Liver (tissue), 8 donors: ENCODE measurements at regions not wholly inside any gene's neighbourhood (a gene's known extent, or its start where the extent isn't known, plus 50 kb on each side); places are given as distances from the start of the nearest gene placed in this dataset.

Source experiments
- DNase-seq: peaks from one replicate; pipeline ENCODE4 v3.0.0-alpha.2; 2017; ENCODE audit warnings: low spot score
- H3K27ac ChIP-seq, 2 donors: one replicate each; pipeline ENCODE4 v1.7.0; 2013; ENCODE audit warnings: inconsistent platforms in 2 of 2, low read length in 2 of 2, control low read depth in 1 of 2, low read depth in 1 of 2, mild to moderate bottlenecking in 1 of 2
- H3K27me3 ChIP-seq, 4 donors: one replicate each; pipeline versions ENCODE4 v1.6.1 to v1.7.0; 2013; ENCODE audit warnings: low read length in 3 of 4, inconsistent platforms in 1 of 4, mild to moderate bottlenecking in 1 of 4, moderate library complexity in 1 of 4; ENCODE audit not compliant: control insufficient read depth in 4 of 4, insufficient read depth in 4 of 4
- H3K36me3 ChIP-seq, 4 donors: one replicate each; pipeline versions ENCODE4 v1.6.1 to v1.7.0; 2013; ENCODE audit warnings: low read length in 3 of 4, mild to moderate bottlenecking in 3 of 4, low read depth in 1 of 4, moderate library complexity in 1 of 4; ENCODE audit not compliant: control insufficient read depth in 4 of 4, insufficient read depth in 3 of 4
- H3K4me1 ChIP-seq, 4 donors: one replicate each; pipeline versions ENCODE4 v1.6.1 to v1.7.0; 2013; ENCODE audit warnings: low read length in 3 of 4, mild to moderate bottlenecking in 3 of 4, moderate library complexity in 1 of 4; ENCODE audit not compliant: control insufficient read depth in 4 of 4, insufficient read depth in 4 of 4
- H3K4me3 ChIP-seq, 3 donors: one replicate each; pipeline versions ENCODE4 v1.6.1 to v1.7.0; 2013; ENCODE audit warnings: low read length in 3 of 3, control low read depth in 1 of 3, low read depth in 1 of 3, mild to moderate bottlenecking in 1 of 3
- H3K9ac ChIP-seq, 2 donors: one replicate each; pipeline ENCODE4 v1.7.0; 2013; ENCODE audit warnings: low read length in 2 of 2, mild to moderate bottlenecking in 2 of 2, moderate library complexity in 2 of 2, control low read depth in 1 of 2, low read depth in 1 of 2
- H3K9me3 ChIP-seq, 4 donors: one replicate each; pipeline versions ENCODE4 v1.6.1 to v1.7.0; 2013; ENCODE audit warnings: low read length in 3 of 4; ENCODE audit not compliant: control insufficient read depth in 4 of 4
- EGR1 ChIP-seq, 2 donors: IDR thresholded peaks; 2 replicates each; pipeline ENCODE4 v1.6.1; 2016 to 2018; ENCODE audit warnings: antibody characterized with exemption in 2 of 2, low read depth in 2 of 2
- FOXA1 ChIP-seq: IDR thresholded peaks from 2 replicates; pipeline ENCODE4 v1.6.1; 2016; ENCODE audit warnings: antibody characterized with exemption
- FOXA2 ChIP-seq: IDR thresholded peaks from 2 replicates; pipeline ENCODE4 v1.6.1; 2016; ENCODE audit warnings: antibody characterized with exemption
- HNF4A ChIP-seq, 2 donors: conservative IDR thresholded peaks; 2 replicates each; pipeline ENCODE4 v1.6.1; 2016; ENCODE audit warnings: antibody characterized with exemption in 2 of 2, mild to moderate bottlenecking in 2 of 2
- JUND ChIP-seq, 2 donors: IDR thresholded peaks; 2 replicates each; pipeline ENCODE4 v1.6.1; 2016; ENCODE audit warnings: antibody characterized with exemption in 2 of 2
- NR2F2 ChIP-seq: IDR thresholded peaks from 2 replicates; pipeline ENCODE4 v1.6.1; 2016; ENCODE audit warnings: antibody characterized with exemption
- RAD21 ChIP-seq, 2 donors: IDR thresholded peaks; 2 replicates each; pipeline ENCODE4 v1.6.1; 2016; ENCODE audit warnings: antibody characterized with exemption in 2 of 2, mild to moderate bottlenecking in 2 of 2
- RXRA ChIP-seq, 2 donors: IDR thresholded peaks; 2 replicates each; pipeline ENCODE4 v1.6.1; 2017 to 2018; ENCODE audit warnings: antibody characterized with exemption in 2 of 2, mild to moderate bottlenecking in 1 of 2
- SP1 ChIP-seq: IDR thresholded peaks from 2 replicates; pipeline ENCODE4 v1.6.1; 2018; ENCODE audit warnings: antibody characterized with exemption, mild to moderate bottlenecking
- TAF1 ChIP-seq: conservative IDR thresholded peaks from 2 replicates; pipeline ENCODE4 v1.6.1; 2016; ENCODE audit warnings: antibody characterized with exemption, mild to moderate bottlenecking
- WGBS: extraction: QIAGEN DNeasy Blood & Tissue Kit; methylation state at CpG from one replicate; pipeline ENCODE4 v1.1.7; 2013; 5-methylcytosine and 5-hydroxymethylcytosine counted together
- TF ChIP-seq, protein P1 (sequence below): fragments of 150-350 bp; IDR thresholded peaks from 2 replicates; pipeline ENCODE4 v1.5.1; 2017; ENCODE audit warnings: improper control_type of control experiment, low read depth, low read length; ENCODE audit not compliant: missing input control
- TF ChIP-seq, protein P2 (sequence below): IDR thresholded peaks from 2 replicates; pipeline ENCODE4 v1.6.1; 2016; ENCODE audit warnings: antibody characterized with exemption
- TF ChIP-seq, protein P3 (sequence below): IDR thresholded peaks from 2 replicates; pipeline ENCODE4 v1.6.1; 2016; ENCODE audit warnings: antibody characterized with exemption
- TF ChIP-seq, protein P4 (sequence below): IDR thresholded peaks from 2 replicates; pipeline ENCODE4 v1.6.1; 2016; ENCODE audit warnings: antibody characterized with exemption, mild to moderate bottlenecking
- TF ChIP-seq, protein P5 (sequence below): IDR thresholded peaks from 2 replicates; pipeline ENCODE4 v1.6.1; 2016; ENCODE audit warnings: antibody characterized with exemption
- donor health status: healthy.
- donor health status: healthy.
- donor health status: healthy.
- donor health status: healthy.
- donor health status: healthy.

DNA sequence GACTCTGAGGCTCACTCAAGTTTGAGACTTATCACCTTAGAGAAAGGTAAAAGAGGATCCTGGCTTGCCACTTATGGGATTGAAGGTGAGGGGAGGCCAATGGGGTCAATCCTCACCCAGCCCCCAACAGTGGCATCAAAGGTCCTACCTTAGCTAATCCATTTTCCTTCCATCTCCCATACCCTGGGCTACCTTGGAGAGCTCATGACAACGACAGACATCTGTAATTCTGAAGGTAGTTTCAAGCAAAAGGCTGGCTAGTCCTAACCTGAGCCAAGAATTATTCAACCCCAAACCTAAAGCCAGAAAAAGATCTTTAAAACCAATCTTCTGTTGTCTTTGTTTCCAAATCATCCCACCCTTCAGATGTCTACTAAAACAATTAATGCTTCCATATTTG, 179.2 kb upstream of the GHITM start:
- no peak overlapping the region for H3K27ac ChIP-seq
- H3K4me3 ChIP-seq = no peak overlapping the region
- H3K27me3 ChIP-seq = no peaks in the 10 kb centered on the region
- WGBS = 65% methylated on average over 1 of the region's 1 CpG
- no peak for DNase-seq
- H3K9ac ChIP-seq = no peak overlapping the region
- H3K4me1 ChIP-seq = no peaks in the 10 kb centered on the region
- no peaks in the 10 kb centered on the region for H3K36me3 ChIP-seq
- TF ChIP-seq FOXA1 (no peak), RXRA (IDR thresholded peaks at IDR 0.05) (no peak), NR2F2 (no peak), JUND (IDR thresholded peaks at IDR 0.05) (no peak), EGR1 (IDR thresholded peaks at IDR 0.05; ENCODE audit: low read depth in 2 of 2) (no peak), FOXA2 (no peak), TAF1 (no peak), RAD21 (IDR thresholded peaks at IDR 0.05) (no peak)
- TF ChIP-seq, protein P1, sequence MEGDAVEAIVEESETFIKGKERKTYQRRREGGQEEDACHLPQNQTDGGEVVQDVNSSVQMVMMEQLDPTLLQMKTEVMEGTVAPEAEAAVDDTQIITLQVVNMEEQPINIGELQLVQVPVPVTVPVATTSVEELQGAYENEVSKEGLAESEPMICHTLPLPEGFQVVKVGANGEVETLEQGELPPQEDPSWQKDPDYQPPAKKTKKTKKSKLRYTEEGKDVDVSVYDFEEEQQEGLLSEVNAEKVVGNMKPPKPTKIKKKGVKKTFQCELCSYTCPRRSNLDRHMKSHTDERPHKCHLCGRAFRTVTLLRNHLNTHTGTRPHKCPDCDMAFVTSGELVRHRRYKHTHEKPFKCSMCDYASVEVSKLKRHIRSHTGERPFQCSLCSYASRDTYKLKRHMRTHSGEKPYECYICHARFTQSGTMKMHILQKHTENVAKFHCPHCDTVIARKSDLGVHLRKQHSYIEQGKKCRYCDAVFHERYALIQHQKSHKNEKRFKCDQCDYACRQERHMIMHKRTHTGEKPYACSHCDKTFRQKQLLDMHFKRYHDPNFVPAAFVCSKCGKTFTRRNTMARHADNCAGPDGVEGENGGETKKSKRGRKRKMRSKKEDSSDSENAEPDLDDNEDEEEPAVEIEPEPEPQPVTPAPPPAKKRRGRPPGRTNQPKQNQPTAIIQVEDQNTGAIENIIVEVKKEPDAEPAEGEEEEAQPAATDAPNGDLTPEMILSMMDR = no peak
- TF ChIP-seq, protein P2, sequence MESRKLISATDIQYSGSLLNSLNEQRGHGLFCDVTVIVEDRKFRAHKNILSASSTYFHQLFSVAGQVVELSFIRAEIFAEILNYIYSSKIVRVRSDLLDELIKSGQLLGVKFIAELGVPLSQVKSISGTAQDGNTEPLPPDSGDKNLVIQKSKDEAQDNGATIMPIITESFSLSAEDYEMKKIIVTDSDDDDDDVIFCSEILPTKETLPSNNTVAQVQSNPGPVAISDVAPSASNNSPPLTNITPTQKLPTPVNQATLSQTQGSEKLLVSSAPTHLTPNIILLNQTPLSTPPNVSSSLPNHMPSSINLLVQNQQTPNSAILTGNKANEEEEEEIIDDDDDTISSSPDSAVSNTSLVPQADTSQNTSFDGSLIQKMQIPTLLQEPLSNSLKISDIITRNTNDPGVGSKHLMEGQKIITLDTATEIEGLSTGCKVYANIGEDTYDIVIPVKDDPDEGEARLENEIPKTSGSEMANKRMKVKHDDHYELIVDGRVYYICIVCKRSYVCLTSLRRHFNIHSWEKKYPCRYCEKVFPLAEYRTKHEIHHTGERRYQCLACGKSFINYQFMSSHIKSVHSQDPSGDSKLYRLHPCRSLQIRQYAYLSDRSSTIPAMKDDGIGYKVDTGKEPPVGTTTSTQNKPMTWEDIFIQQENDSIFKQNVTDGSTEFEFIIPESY = no peak
- TF ChIP-seq, protein P3, sequence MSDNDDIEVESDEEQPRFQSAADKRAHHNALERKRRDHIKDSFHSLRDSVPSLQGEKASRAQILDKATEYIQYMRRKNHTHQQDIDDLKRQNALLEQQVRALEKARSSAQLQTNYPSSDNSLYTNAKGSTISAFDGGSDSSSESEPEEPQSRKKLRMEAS = no peak
- H3K9me3 ChIP-seq = no peaks in the 10 kb centered on the region

DNA sequence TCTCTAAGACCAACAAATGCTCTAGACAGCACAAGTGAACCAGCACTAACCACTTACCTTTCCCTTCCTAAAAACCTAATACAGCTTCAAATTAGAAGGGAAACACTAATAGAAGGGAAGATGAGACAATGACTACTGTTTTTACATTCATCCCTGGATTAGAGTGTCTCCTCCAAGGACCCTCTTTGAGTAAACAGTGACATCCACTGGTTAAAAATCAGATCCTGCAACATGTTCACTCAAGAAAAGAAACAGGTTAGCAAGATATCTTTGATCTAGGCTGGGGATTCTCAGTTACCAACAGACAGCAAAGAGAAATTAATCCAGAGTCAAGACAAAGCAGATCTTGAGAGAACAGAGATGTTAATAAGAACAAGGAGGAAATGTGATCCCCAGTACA, 177.7 kb upstream of the GHITM start:
- TF ChIP-seq RAD21 (IDR thresholded peaks at IDR 0.05) (no peak), SP1 (no peak), RXRA (IDR thresholded peaks at IDR 0.05) (no peak), EGR1 (IDR thresholded peaks at IDR 0.05; ENCODE audit: low read depth in 2 of 2) (no peak), NR2F2 (no peak)
- TF ChIP-seq, protein P3 = no peak
- TF ChIP-seq, protein P2 = no peak
- no peaks in the 10 kb centered on the region for H3K36me3 ChIP-seq
- no peak overlapping the region for H3K27ac ChIP-seq
- H3K4me3 ChIP-seq = no peak overlapping the region
- DNase-seq = no peak
- H3K27me3 ChIP-seq = no peaks in the 10 kb centered on the region
- H3K9me3 ChIP-seq = no peaks in the 10 kb centered on the region
- H3K4me1 ChIP-seq = no peaks in the 10 kb centered on the region
- H3K9ac ChIP-seq = no peak overlapping the region

DNA sequence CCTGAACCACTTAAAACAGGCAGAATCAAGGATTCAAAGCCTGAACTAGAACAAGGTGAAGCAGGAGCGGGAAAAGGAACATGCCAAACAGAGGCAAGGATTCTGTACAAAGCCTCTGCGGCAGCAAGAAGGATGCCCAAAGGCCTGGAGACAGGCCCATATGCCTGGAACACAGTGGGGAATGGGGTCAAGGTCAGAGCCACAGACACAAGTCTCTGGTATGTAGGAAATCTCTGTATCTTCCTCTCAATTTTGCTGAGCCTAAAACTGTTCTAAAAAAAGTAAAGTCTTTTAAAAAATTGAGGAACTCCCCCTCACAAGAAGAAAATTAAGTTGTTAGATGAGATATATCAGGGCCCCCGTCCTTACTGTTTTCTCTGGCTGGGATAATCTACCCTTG, 175.9 kb upstream of the GHITM start:
- Histone ChIP-seq H3K9me3 (no peaks in the 10 kb centered on the region), H3K4me1 (no peaks in the 10 kb centered on the region), H3K27me3 (no peaks in the 10 kb centered on the region), H3K27ac (no peak overlapping the region), H3K36me3 (no peaks in the 10 kb centered on the region), H3K9ac (no peak overlapping the region), H3K4me3 (no peak overlapping the region)
- WGBS = 86% methylated on average over 3 of the region's 3 CpGs
- DNase-seq = no peak
- no peak for TF ChIP-seq JUND (IDR thresholded peaks at IDR 0.05)
- no peak for TF ChIP-seq RXRA (IDR thresholded peaks at IDR 0.05)
- TF ChIP-seq, protein P4, sequence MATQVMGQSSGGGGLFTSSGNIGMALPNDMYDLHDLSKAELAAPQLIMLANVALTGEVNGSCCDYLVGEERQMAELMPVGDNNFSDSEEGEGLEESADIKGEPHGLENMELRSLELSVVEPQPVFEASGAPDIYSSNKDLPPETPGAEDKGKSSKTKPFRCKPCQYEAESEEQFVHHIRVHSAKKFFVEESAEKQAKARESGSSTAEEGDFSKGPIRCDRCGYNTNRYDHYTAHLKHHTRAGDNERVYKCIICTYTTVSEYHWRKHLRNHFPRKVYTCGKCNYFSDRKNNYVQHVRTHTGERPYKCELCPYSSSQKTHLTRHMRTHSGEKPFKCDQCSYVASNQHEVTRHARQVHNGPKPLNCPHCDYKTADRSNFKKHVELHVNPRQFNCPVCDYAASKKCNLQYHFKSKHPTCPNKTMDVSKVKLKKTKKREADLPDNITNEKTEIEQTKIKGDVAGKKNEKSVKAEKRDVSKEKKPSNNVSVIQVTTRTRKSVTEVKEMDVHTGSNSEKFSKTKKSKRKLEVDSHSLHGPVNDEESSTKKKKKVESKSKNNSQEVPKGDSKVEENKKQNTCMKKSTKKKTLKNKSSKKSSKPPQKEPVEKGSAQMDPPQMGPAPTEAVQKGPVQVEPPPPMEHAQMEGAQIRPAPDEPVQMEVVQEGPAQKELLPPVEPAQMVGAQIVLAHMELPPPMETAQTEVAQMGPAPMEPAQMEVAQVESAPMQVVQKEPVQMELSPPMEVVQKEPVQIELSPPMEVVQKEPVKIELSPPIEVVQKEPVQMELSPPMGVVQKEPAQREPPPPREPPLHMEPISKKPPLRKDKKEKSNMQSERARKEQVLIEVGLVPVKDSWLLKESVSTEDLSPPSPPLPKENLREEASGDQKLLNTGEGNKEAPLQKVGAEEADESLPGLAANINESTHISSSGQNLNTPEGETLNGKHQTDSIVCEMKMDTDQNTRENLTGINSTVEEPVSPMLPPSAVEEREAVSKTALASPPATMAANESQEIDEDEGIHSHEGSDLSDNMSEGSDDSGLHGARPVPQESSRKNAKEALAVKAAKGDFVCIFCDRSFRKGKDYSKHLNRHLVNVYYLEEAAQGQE = no peak
- TF ChIP-seq HNF4A (conservative IDR thresholded peaks at IDR 0.05) = no peak
- TF ChIP-seq, protein P3 = no peak
- TF ChIP-seq, protein P5, sequence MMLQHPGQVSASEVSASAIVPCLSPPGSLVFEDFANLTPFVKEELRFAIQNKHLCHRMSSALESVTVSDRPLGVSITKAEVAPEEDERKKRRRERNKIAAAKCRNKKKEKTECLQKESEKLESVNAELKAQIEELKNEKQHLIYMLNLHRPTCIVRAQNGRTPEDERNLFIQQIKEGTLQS = no peak
